Urinary bladder (tissue), 3 donors: ENCODE measurements at regions not wholly inside any gene's neighbourhood (a gene's known extent, or its start where the extent isn't known, plus 50 kb on each side); places are given as distances from the start of the nearest gene placed in this dataset.

ENCODE experiments used
- DNase-seq: peaks from one replicate; pipeline ENCODE4 v3.0.0-alpha.2; 2015; ENCODE audit errors: extremely low spot score
- H3K27ac ChIP-seq: one replicate; pipeline ENCODE4 v1.5.1; 2013; ENCODE audit warnings: low read depth, mild to moderate bottlenecking, moderate library complexity
- H3K36me3 ChIP-seq: one replicate; pipeline ENCODE4 v1.6.1; 2013; ENCODE audit warnings: mild to moderate bottlenecking, moderate library complexity; ENCODE audit not compliant: insufficient read depth
- H3K4me1 ChIP-seq: one replicate; pipeline ENCODE4 v1.6.1; 2013; ENCODE audit warnings: mild to moderate bottlenecking, moderate library complexity; ENCODE audit not compliant: insufficient read depth
- H3K4me3 ChIP-seq: one replicate; pipeline ENCODE4 v1.5.1; 2013; ENCODE audit warnings: low read depth, low read length
- WGBS: extraction: QIAGEN DNeasy Blood & Tissue Kit; methylation state at CpG from one replicate; pipeline ENCODE4 v1.1.7; 2013; 5-methylcytosine and 5-hydroxymethylcytosine counted together
- donor health status: healthy with polysubstance abuse.
- donor health status: healthy.

DNA sequence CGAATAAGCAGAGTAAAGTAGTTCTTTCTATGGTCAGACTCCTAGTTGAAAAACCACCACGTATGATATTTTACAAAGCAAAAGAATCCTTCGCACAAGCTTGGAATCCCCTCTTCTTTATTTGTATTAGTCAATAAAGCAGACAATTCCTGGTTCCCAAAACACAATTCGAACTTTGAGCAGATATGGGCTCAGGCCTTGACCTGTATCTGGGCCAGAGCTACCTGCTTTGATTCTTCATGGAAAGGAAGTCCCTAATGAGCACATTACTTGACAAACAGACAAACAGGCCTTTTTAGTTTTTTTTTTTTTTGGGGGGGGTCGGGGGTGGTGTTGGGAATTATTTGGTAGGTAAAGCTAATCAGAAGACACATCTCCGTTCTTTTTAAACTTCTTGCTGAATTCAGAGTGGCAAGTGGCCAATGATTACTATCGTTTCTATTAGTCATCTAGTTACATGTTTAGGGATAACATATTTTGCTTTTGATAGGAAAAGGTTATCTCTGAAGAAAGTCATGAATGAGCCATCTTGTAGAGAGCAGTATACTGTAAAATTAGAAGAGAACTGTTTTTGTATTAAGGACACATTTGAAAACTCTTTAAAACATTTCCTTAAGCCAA, 116.6 kb upstream of the HMHB1 start:
- DNase-seq: no peak
- WGBS: 84% methylated on average over 7 of the region's 7 CpGs
- no peaks in the 10 kb centered on the region for H3K4me1 ChIP-seq
- H3K27ac ChIP-seq: no peak overlapping the region
- H3K4me3 ChIP-seq: no peak overlapping the region
- no peaks in the 10 kb centered on the region for H3K36me3 ChIP-seq

GRCh38 chr5:143694357-143694756, 117.6 kb upstream of the HMHB1 start:
- Histone ChIP-seq H3K36me3 (no peaks in the 10 kb centered on the region), H3K27ac (no peak overlapping the region), H3K4me1 (no peaks in the 10 kb centered on the region), H3K4me3 (no peak overlapping the region)
- DNase-seq: no peak
- WGBS: 94% methylated on average over 4 of the region's 4 CpGs

DNA sequence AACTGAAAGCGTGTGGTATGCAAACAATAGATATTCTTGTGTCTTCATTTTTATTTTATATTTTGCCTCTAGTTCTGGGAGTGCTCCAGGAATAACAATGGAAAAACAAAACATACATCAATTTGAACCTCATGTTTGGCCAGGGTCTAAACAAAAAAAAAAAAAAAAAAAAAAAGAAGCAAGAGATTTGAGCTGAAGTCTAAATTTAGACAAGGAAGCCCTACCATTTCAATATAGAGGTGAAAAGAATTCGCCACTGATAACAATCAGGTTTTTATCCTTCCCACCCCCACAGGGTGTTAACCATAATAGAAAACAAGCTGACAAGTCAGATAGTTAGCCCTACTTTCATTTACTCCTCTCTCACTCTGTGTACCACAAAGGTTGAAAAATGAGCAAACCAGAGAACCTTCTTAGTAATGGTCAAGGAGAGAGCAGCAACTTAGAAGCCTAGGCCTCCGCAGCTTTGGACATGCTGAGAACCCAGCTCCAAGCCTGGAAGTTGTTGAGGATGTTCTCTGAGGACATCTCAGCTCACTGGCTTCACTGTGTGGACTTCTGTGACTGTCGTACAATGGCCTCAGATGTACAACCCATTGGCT, 118.2 kb upstream of the HMHB1 start:
- 86% methylated on average over 4 of the region's 4 CpGs for WGBS
- DNase-seq: no peak
- H3K4me1 ChIP-seq: no peaks in the 10 kb centered on the region
- no peak overlapping the region for H3K27ac ChIP-seq
- no peak overlapping the region for H3K4me3 ChIP-seq
- H3K36me3 ChIP-seq: no peaks in the 10 kb centered on the region

DNA sequence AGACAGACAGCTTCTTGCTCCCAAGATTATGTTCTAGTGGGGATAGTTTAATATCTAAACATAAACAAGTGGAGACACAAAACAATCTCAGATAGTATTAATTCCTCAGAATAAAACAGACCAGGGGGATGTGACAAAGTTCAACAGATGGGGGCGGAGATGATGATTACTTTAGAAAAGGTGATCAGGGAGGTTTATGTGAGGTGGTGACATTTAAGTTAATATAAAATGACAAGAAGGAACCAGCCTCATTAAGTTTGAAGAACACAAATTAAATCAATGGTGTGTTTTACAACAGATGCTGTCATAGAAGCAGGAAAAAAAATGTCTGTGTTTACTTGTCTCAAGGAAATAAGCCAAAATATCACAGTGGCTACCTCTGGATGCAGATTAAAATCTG, 119.6 kb upstream of the HMHB1 start:
- WGBS: 89% methylated on average over 1 of the region's 1 CpG

GRCh38 chr5:143691945-143692290, 120.0 kb upstream of the HMHB1 start:
- Histone ChIP-seq H3K4me3 (no peak overlapping the region), H3K27ac (no peak overlapping the region)
- WGBS: 22% methylated on average over 5 of the region's 5 CpGs

More for the DNA sequence above, 119.6 kb upstream of the HMHB1 start:
- no peaks in the 10 kb centered on the region for H3K4me1 ChIP-seq
- DNase-seq: no peak
- H3K36me3 ChIP-seq: no peaks in the 10 kb centered on the region
- no peak overlapping the region for H3K27ac ChIP-seq
- no peak overlapping the region for H3K4me3 ChIP-seq

DNA sequence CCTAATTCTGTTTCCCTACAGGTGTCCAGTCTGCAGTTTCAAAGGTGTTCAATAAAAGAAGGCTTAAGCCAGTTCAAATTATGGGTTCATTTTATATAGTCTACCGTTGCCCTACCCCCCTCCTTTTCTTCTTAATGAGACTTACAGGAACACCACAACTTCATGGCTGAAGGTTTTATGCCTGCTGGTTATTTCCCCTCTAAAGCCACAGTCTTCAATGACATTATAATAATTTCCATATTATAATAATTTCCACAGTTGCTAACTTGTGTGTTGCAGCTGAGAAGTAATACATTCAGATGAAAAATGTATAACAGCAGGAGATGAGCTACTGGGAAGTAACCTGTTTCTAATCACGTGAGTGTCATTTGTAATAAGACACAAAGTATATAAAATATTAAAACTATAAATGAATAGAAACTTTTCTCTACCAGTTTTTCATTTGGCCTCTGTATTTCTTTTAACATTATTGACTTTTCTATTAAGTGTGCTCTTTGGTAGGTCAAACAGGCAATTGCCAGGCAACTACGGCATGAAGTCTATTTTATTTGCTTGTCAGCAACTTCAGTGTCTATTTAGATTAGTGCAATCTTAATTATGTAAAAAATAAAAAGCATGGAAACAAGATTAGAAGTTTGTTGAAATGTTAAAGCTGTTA, 120.5 kb upstream of the HMHB1 start:
- 39% methylated on average over 3 of the region's 3 CpGs for WGBS
- no peak for DNase-seq
- H3K4me3 ChIP-seq: no peak overlapping the region

More at GRCh38 chr5:143691945-143692290, 120.0 kb upstream of the HMHB1 start:
- DNase-seq: no peak
- no peaks in the 10 kb centered on the region for H3K4me1 ChIP-seq
- no peaks in the 10 kb centered on the region for H3K36me3 ChIP-seq

DNA sequence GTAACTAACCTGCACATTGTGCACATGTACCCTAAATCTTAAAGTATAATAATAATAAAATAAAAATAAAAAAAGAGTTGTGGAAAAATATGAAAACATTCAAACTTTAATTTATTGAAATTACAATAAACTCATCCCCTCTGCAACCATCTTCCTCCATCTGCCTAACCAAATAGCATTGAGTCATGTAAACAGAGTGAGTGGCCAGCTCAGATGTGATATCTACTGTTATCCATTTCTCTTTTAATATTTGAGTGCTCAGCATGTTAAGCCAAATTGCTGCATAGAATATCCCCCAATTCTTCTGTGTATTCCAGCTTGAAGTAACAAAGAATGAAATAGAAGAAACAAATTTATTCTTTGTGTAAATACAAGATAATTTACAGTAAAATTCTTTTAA, 124.4 kb upstream of the HMHB1 start:
- H3K4me3 ChIP-seq: no peak overlapping the region
- no peaks in the 10 kb centered on the region for H3K4me1 ChIP-seq
- no peaks in the 10 kb centered on the region for H3K36me3 ChIP-seq
- H3K27ac ChIP-seq: no peak overlapping the region
- no peak for DNase-seq

More for the DNA sequence above, 120.5 kb upstream of the HMHB1 start:
- Histone ChIP-seq H3K4me1 (no peaks in the 10 kb centered on the region), H3K36me3 (no peaks in the 10 kb centered on the region), H3K27ac (no peak overlapping the region)

- no peak for DNase-seq
- no peak overlapping the region for H3K27ac ChIP-seq
- no peak overlapping the region for H3K4me3 ChIP-seq
- 86% methylated on average over 2 of the region's 2 CpGs for WGBS
- no peaks in the 10 kb centered on the region for H3K4me1 ChIP-seq
- no peaks in the 10 kb centered on the region for H3K36me3 ChIP-seq
Measured at GRCh38 chr5:143685246-143685815, 126.6 kb upstream of the HMHB1 start.

GRCh38 chr5:143683459-143683858, 128.5 kb upstream of the HMHB1 start:
- Histone ChIP-seq H3K4me1 (no peaks in the 10 kb centered on the region), H3K4me3 (no peak overlapping the region), H3K36me3 (no peaks in the 10 kb centered on the region), H3K27ac (no peak overlapping the region)
- WGBS: 97% methylated on average over 1 of the region's 1 CpG
- DNase-seq: no peak

GRCh38 chr5:143682929-143683386, 129.0 kb upstream of the HMHB1 start:
- no peaks in the 10 kb centered on the region for H3K36me3 ChIP-seq
- 66% methylated on average over 3 of the region's 3 CpGs for WGBS
- no peak for DNase-seq

GRCh38 chr5:143682246-143682905, 129.6 kb upstream of the HMHB1 start:
- 65% methylated on average over 2 of the region's 2 CpGs for WGBS

More at GRCh38 chr5:143682929-143683386, 129.0 kb upstream of the HMHB1 start:
- Histone ChIP-seq H3K4me3 (no peak overlapping the region), H3K4me1 (no peaks in the 10 kb centered on the region), H3K27ac (no peak overlapping the region)

GRCh38 chr5:143680672-143681259, 131.2 kb upstream of the HMHB1 start:
- H3K4me1 ChIP-seq: no peaks in the 10 kb centered on the region
- no peak overlapping the region for H3K27ac ChIP-seq
- no peak overlapping the region for H3K4me3 ChIP-seq
- WGBS: 69% methylated on average over 4 of the region's 4 CpGs
- H3K36me3 ChIP-seq: no peaks in the 10 kb centered on the region
- DNase-seq: no peak

More at GRCh38 chr5:143682246-143682905, 129.6 kb upstream of the HMHB1 start:
- no peak overlapping the region for H3K4me3 ChIP-seq
- no peaks in the 10 kb centered on the region for H3K4me1 ChIP-seq
- H3K27ac ChIP-seq: no peak overlapping the region
- H3K36me3 ChIP-seq: no peaks in the 10 kb centered on the region
- DNase-seq: no peak

DNA sequence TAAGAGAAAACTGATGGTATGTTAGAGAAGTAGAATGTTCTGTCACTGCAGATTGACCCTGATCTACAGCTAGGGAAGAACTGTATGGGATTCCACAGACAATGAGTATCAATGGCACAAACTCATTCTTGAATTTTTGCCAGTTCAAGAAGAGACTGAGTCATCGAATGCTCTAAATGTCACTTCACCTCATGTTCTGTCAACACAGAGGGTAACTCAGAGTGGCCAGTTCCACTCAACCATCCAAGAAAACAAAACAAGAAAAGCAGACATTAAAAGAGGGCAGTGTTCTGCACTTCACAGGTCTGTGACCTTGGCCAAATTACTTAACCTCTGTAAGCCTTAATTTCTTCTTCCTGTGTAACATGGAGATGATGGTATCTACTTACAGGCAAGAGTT, 132.2 kb upstream of the HMHB1 start:
- WGBS: 73% methylated on average over 1 of the region's 1 CpG
- Histone ChIP-seq H3K4me1 (no peaks in the 10 kb centered on the region), H3K27ac (no peak overlapping the region), H3K4me3 (no peak overlapping the region), H3K36me3 (no peaks in the 10 kb centered on the region)
- no peak for DNase-seq
